Right atrium auricular region (tissue), 2 donors: ENCODE measurements at regions not wholly inside any gene's neighbourhood (a gene's known extent, or its start where the extent isn't known, plus 50 kb on each side); places are given as distances from the start of the nearest gene placed in this dataset.

ENCODE experiments used
- DNase-seq: peaks from one replicate; pipeline ENCODE4 v3.0.0-alpha.2; 2019; ENCODE audit warnings: low spot score
- H3K27ac ChIP-seq, 2 donors: fragments of 200-600 bp; sonication (generic); 1 replicate in 1 of 2; 2 replicates in 1 of 2; pipeline ENCODE4 v1.5.1; 2016 to 2019
- H3K27me3 ChIP-seq, 2 donors: fragments of 200-600 bp; sonication (generic); one replicate each; pipeline versions ENCODE4 v1.5.1 to v1.6.0; 2017 to 2019
- H3K36me3 ChIP-seq: fragments of 200-600 bp; sonication (generic); one replicate; pipeline ENCODE4 v1.5.1; 2016
- H3K4me1 ChIP-seq, 2 donors: fragments of 200-600 bp; sonication (generic); one replicate each; pipeline versions ENCODE4 v1.5.1 to v1.6.0; 2017 to 2019
- H3K4me3 ChIP-seq, 2 donors: fragments of 200-600 bp; sonication (generic); 1 replicate in 1 of 2; 2 replicates in 1 of 2; pipeline ENCODE4 v1.5.1; 2017 to 2019; ENCODE audit warnings: mild to moderate bottlenecking in 1 of 2, moderate library complexity in 1 of 2
- H3K9me3 ChIP-seq, 2 donors: fragments of 200-600 bp; sonication (generic); one replicate each; pipeline ENCODE4 v1.5.1; 2019
- CTCF ChIP-seq, 2 donors: fragments of 200-600 bp; sonication (generic); IDR thresholded peaks; one replicate each; pipeline ENCODE4 v1.5.1; 2019; ENCODE audit warnings: antibody characterized with exemption in 2 of 2

GRCh38 chr4:106618956-106619355 is 250.4 kb upstream of the GIMD1 start:
- Histone ChIP-seq H3K27ac (no peak overlapping the region), H3K36me3 (no peaks in the 10 kb centered on the region), H3K9me3 (no peaks in the 10 kb centered on the region), H3K27me3 (no peaks in the 10 kb centered on the region), H3K4me1 (no peaks in the 10 kb centered on the region), H3K4me3 (no peak overlapping the region)
- no peak for DNase-seq
- TF ChIP-seq CTCF (IDR thresholded peaks at IDR 0.05) = no peak

- Histone ChIP-seq H3K27ac (no peak overlapping the region), H3K9me3 (no peaks in the 10 kb centered on the region), H3K36me3 (no peaks in the 10 kb centered on the region), H3K4me3 (no peak overlapping the region), H3K27me3 (no peaks in the 10 kb centered on the region), H3K4me1 (no peaks in the 10 kb centered on the region)
- DNase-seq = no peak
- no peak for TF ChIP-seq CTCF (IDR thresholded peaks at IDR 0.05)
Observed at GRCh38 chr4:106615961-106616360, 247.4 kb upstream of the GIMD1 start.

GRCh38 chr4:106615410-106615945 is 246.9 kb upstream of the GIMD1 start:
- no peak for DNase-seq
- Histone ChIP-seq H3K4me1 (no peaks in the 10 kb centered on the region), H3K9me3 (no peaks in the 10 kb centered on the region), H3K27ac (no peak overlapping the region), H3K4me3 (no peak overlapping the region), H3K27me3 (no peaks in the 10 kb centered on the region), H3K36me3 (no peaks in the 10 kb centered on the region)
- no peak for TF ChIP-seq CTCF (IDR thresholded peaks at IDR 0.05)

GRCh38 chr4:106614441-106614840 is 245.9 kb upstream of the GIMD1 start:
- H3K36me3 ChIP-seq = no peaks in the 10 kb centered on the region

GRCh38 chr4:106609917-106610316 is 241.3 kb upstream of the GIMD1 start:
- no peaks in the 10 kb centered on the region for H3K9me3 ChIP-seq
- no peaks in the 10 kb centered on the region for H3K4me1 ChIP-seq
- no peak for DNase-seq
- H3K36me3 ChIP-seq = no peaks in the 10 kb centered on the region
- no peak overlapping the region for H3K27ac ChIP-seq
- no peak for TF ChIP-seq CTCF (IDR thresholded peaks at IDR 0.05)
- H3K27me3 ChIP-seq = no peaks in the 10 kb centered on the region
- no peak overlapping the region for H3K4me3 ChIP-seq

More at GRCh38 chr4:106614441-106614840, 245.9 kb upstream of the GIMD1 start:
- Histone ChIP-seq H3K27ac (no peak overlapping the region), H3K4me1 (no peaks in the 10 kb centered on the region), H3K4me3 (no peak overlapping the region), H3K27me3 (no peaks in the 10 kb centered on the region), H3K9me3 (no peaks in the 10 kb centered on the region)
- no peak for DNase-seq
- no peak for TF ChIP-seq CTCF (IDR thresholded peaks at IDR 0.05)

GRCh38 chr4:106607558-106607957 is 239.0 kb upstream of the GIMD1 start:
- DNase-seq = no peak
- no peak overlapping the region for H3K27ac ChIP-seq
- H3K27me3 ChIP-seq = no peaks in the 10 kb centered on the region
- TF ChIP-seq CTCF (IDR thresholded peaks at IDR 0.05) = no peak
- H3K4me3 ChIP-seq = no peak overlapping the region
- no peaks in the 10 kb centered on the region for H3K36me3 ChIP-seq
- H3K9me3 ChIP-seq = no peaks in the 10 kb centered on the region
- no peaks in the 10 kb centered on the region for H3K4me1 ChIP-seq
